H4 (cell line): ENCODE measurements at regions not wholly inside any gene's neighbourhood (a gene's known extent, or its start where the extent isn't known, plus 50 kb on each side); places are given as distances from the start of the nearest gene placed in this dataset.

ENCODE experiments used
- DNase-seq: peaks from one replicate; pipeline ENCODE4 v3.0.0-alpha.2; 2015; ENCODE audit warnings: low spot score

DNA sequence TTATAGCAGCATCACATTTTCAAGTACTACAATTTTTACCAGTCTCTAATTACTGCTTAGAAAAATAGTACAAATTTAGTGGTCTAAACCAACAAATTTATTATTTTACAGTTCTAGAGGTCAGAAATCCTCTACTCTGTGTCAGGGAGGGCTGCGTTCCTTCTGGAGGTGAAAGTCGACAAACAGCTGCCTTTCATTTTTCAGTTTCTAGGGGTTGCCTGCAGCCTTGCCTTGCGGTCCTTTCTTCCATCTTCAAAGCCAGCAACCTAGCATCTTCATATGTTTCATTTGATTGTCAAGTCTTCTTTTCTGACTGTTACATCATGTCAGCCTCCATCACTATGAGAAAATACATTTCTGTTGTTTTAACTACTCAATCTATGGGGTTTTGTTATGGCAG lies 1022.1 kb downstream of the CDH18 start:
- DNase-seq, result no peak

DNA sequence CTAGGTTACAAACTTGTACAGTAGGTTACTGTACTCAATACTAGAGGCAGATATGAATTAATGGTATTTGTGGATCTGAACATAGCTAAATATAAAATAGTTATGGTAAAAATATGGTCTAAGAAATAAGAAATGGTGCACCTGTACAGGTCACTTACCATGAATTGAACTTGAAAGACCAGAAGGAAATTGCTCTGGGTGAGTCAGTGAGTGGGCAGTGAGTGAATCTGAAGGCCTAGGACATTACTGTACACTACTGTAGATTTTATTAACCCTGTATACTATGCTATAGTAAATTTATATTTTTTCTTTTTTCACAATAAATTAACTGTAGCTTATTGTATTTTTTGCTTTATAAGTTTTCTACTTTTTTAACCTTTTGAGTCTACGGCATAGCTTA lies 1020.4 kb downstream of the CDH18 start:
- DNase-seq, result no peak

DNA sequence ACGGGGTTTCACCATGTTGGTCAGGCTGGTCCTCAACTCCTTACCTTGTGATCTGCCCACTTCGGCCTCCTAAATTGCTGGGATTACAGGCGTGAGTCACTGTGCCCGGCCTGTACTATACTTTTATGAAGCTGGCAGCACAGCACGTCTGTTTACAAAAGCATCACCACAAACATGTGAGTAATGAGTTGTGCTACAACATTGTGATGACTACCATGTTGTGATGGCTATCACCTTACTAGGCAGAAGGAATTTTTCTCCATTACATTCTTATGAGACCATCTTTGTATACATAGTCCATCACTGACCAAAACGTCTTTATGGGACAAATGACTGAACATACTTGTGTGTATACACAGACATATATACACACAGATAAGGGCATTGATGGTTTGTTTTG lies 1019.0 kb downstream of the CDH18 start:
- DNase-seq, result peak; percentile 98

DNA sequence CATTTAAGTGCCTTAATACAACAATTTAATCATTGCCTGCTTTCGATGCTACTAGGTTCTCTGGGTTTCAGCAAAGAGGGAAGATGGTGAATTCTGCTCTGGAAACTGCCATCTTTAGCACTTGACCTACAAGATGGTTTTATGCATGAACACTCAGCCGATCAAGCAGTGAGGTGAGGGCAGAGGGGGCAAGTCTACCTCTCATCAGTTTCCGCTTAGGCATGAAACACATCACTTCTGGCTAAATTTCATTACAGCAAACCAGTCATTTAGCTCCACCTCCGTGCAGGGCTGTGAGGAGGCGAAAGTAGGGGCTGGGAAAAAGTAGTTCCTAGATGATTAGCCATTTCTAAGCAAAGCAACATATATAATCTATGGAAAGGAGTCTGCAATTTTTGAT lies 1018.0 kb downstream of the CDH18 start:
- no peak for DNase-seq

DNA sequence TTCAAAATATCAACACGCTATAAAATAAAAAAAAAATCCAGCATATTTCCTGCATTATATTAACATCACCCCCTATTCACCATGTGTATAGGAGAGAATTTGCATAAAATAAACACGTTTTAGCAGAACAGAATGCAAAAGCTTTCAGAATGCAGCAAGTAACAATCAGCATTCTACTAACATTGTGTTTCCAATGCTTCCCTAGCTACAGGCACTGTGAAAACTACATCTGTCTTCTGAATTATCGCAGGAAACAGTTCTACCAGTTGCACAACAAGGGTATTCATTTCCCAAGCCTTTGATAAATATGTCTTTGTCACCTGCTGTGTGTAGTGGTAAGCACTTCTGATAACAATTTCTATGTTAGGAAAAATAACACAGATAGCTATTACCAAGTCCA lies 1015.8 kb downstream of the CDH18 start:
- no peak for DNase-seq

DNA sequence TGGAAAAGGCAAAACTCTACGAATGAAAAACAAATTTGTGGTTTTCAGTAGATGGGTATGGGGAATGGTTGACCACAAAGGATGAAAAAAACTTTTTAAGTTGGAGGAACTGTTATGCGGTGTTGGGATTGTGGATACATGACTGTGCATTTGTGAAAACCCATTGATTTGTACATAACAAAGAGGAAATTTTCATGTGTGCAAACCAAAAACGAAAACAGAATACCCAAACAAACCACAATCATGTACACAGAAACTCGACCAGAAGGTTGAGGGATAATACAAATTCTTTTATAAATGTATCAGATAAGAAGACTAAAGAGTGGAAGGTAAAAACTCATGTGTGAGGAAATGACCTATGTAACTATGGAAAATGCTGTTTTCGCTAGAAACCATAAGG lies 1012.4 kb downstream of the CDH18 start:
- DNase-seq, result peak; percentile 61

DNA sequence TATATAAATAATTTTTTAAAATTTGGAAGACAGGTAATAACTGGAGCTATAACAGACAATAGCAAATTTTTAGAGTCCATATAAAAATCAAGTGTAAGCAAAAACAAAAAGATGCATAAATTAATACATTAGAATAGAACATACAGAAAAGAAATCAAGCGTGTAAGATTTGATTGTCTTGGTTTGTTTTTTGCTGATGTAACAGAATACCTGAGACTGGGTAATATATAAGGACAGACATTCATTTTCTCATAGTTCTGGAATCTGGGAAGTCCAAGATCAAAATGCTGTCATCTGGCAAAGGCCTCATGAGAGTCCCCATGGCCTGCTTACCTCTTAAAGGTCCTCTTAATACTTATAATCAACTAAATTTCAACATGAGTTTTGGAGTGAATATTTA lies 1010.1 kb downstream of the CDH18 start:
- no peak for DNase-seq

DNA sequence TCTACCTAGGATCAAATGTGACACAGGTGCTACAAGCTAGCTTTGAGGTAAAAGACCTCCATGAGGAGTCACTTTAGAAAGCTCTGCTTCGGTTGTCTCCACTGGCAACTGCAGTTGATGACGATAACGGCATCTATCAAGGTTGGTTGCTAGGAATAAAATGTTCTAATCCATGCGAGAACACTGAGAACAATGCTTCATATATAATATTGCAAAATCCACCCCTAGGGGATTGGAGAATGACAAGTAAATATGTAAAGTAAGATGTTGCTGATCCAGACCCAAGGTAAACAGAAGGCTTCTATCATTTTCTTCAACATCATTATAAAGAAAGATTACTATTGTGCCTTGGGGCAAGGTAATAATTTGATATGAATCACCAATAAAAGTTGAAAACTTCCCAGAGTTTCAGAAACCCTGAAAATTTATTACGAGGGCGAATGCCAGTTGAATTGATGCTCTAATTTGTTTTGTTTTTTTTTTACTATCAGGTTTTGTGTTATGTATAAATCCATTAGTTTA lies 1003.4 kb downstream of the CDH18 start:
- DNase-seq, result no peak

DNA sequence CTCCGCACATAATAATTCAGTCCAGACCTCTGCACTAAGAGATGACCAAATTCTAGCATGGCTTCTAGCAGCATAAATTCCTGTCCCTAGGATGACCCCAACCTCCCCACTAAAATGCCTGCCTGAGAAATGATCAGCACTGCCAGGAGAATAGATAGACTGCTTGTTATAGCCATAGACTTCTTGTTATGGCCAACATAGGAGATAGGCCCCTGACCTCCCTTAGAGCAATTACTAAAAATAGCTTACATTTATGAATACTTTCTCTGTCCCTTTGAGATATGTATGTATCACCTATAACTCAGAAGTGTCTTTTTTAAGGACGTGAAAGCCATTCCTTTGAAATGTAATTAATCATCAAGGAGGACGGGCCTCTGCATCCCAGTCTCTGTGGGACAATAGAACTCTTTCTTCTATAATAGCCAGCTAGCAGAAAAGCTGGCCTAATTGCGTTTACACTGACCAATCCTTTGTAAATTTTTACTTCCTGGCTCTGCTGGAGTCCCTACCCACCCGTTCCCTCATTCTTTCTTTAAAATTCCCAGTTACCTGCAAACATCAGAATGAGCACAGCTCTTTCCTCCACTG lies 1002.7 kb downstream of the CDH18 start:
- no peak for DNase-seq

DNA sequence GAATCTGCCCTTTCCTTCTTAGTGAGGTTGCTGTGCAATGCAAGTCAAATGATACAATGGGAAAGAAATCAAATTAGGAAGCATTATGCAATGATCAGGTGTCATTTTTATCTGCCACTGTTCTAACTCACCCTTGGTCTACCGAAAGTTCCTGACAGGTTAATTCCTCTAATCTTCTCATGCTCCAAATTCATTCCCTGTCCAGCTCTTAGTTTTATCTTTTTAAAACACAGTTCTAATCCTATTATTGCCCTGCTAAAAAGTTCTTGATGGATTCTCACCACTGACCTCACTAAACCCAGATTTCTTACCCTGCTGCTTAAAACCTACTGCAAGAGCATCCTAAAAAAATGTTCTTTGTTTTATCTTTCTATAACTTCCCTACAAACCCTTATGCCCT lies 1000.9 kb downstream of the CDH18 start:
- no peak for DNase-seq

DNA sequence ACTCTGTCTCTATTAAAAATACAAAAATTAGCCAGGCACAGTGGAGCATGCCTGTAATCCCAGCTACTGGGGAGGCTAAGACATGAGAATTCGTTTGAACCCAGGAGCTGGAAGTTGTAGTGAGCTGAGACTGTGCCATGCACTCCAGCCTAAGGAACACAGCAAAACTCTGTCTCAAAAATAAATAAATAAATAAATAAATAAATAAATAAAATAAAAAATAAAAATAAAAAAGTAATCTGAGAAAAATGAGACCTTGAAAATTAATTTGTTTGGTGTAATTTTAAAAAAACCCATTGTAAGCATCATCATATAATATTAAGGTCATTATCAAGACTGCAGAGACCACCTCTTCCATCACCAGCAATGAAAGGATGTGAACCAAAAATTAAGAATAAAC lies 997.1 kb downstream of the CDH18 start:
- no peak for DNase-seq

DNA sequence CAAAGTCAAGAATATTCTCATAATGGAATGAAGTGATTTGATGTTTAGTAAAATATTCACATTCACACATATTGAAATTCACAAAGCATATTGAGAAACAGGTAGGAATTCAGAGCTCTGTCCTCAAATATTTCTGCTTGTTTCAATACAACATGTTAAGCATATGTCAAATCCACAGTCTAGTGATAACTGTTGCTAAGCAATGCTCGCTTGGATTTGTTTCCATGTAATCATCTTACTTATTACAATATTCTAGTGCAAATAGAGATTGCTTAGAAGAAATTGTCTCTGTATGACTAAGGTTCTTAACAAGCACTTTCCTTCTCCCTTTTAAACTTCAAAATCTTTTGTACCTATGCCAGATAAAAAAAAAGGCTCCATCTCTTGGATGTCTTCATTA lies 995.7 kb downstream of the CDH18 start:
- DNase-seq, result no peak

DNA sequence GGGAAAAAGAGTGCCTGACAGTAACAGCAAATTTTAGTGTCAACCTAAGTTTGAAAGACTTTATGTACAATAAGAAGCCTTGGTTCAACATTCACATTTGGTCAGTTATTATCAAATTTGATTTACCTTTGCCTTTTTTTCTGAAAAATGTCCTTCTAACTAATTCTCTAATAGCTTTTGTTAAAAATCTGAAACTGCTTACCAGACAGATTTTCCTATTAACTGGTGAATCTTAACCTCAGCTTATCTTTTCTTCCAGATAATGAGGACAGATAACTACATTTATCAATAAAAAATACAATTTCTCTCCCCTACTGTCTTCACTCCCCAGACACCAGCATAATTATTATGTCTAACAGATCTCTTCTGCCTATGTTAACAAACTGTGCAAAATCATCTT lies 988.5 kb downstream of the CDH18 start:
- DNase-seq, result no peak

DNA sequence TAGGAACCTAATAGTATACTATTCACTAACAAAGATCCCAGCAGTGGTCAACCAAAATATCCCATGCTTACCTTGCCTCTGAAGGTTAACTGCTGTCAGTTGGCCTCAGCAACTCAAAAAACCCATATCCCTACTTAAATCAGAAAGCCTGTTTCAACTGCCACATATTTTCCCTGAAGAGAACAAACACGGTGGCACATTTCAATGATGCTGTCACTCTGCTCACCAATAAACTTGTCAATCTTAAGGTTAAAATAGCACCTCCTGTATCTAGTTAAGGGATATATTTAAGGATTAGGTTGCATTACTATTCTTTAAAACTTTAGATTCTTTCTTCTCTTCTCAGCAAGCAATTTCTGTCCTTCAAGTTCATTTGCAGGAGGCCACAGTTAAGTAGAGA lies 986.9 kb downstream of the CDH18 start:
- no peak for DNase-seq

DNA sequence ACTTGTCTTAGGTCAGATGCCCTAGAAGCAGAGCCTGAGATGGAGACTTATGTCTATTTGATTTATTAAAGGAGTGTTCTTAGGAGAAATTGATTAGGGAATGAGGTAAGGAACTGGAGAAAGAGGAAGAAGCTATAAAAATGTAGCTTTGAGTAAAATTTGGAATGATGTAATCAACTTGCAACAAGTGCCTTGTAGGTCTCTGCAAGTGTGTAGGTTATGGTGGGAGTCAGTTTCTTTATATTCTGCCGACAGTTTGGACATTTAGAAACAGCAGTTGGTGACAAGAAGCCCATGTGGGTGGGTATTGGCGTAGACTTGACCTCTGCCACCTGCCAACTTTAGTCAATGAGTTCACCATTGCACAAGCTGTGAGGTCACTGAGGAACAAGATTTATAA lies 986.5 kb downstream of the CDH18 start:
- DNase-seq, result no peak

DNA sequence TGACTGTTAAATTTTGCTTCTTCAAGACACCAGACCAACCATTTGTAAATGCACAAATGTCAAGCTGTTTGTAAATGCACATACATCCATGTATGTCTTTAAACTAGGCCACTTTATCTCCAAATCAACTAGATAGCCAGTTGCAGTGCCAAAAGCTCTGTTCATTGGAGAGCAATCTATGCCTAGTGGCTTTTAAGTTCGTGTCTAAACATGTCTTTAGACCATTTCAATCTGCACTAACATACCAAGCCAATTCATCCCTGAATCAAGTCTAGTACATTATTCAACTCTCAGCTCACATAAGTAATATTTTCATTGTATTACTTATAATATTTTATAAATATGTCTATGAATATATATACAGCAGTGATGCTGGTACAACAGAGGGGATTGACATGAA lies 985.9 kb downstream of the CDH18 start:
- DNase-seq, result no peak

DNA sequence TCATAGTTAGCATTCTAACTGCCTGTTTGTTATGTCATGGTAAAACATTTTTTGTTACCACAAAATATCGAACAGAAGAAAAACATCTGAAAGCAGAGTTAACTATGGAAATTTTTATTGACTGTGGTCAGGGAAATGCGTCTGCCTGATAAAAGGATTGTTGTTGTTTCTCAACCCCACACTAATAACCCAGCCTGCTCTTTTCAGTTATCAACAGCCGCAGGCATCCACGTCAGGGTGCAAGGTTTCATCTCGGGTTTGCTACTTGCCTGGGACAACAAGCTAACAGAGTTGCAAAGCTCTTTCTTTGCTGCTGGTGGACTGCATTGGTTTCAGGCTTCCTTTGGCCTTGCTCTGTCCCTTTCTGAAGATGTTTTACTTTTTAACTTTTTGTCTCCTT lies 969.2 kb downstream of the CDH18 start:
- peak; percentile 70 for DNase-seq

DNA sequence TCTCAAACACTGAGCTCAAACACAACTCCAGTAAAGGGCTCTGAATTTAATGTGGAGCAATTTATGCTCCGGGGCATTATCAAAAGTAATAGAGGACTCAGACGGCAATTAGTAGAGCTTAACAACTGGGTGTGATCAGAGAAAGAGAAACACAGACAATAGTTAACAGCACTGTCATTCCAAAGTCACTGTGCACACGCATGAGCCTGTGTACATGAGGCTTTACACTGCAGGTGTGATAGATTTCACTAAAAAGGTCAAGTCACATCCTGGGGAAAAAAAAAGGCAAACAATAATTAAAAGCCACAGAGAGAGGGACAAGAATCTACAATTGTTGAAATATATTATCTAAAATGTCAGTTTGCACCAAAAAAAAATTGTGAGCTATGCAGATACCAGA lies 956.5 kb downstream of the CDH18 start:
- no peak for DNase-seq

DNA sequence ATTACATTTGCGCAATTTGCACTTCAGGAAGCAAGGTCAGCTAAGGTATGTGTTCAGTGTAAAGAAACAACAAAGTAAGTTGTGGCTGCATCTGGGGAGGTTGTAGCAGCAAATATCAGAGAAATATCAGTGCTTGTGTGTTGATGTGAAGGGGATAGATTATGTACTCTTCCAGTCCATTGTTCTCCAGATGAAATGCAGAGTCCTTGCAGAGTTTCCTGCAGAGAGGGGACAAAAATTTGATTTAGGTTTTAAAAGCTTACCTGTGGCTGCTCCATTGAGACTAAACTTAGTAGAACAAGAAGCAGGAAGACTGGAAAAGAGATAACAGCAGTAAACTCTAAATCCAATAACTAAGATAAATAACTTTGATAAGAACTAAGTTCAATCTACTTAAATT lies 952.2 kb downstream of the CDH18 start:
- no peak for DNase-seq

DNA sequence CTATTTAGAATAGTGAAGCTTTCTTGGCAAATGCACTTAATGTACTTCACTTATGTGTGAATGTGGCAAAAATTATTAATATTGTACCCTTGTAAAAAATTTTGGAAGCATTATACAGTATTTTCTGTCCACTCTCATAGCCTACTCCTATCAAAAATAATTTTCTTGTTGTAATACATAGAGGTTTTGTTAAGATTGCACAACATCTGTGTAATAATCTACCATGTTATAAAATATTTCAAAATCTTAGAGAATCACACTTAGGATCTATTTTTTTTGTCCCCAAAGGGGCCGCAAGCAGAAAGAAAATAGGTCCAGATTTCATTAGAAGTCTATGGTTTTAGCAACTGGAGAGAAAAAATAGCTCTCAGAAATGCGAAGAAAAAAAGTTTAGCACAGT lies 945.9 kb downstream of the CDH18 start:
- no peak for DNase-seq

DNA sequence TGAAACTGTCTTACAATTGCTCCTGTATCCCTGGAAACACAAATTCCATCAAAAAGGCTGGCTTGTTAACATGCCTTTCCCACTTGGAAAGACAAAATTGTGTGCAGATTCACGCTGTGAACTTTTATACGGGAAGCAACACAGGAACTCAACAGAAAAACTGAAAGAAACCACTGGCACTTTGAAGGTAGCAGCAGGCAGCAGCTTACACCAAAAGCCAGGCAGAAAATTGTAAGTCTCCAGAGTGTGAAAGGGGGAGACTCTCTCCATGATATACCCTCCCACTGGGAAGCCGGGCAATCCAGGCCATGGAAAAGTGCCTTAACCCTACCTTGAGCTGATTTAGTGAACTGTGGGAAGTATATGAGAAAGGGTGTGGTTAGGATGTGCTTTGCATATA lies 943.7 kb downstream of the CDH18 start:
- DNase-seq, result no peak

DNA sequence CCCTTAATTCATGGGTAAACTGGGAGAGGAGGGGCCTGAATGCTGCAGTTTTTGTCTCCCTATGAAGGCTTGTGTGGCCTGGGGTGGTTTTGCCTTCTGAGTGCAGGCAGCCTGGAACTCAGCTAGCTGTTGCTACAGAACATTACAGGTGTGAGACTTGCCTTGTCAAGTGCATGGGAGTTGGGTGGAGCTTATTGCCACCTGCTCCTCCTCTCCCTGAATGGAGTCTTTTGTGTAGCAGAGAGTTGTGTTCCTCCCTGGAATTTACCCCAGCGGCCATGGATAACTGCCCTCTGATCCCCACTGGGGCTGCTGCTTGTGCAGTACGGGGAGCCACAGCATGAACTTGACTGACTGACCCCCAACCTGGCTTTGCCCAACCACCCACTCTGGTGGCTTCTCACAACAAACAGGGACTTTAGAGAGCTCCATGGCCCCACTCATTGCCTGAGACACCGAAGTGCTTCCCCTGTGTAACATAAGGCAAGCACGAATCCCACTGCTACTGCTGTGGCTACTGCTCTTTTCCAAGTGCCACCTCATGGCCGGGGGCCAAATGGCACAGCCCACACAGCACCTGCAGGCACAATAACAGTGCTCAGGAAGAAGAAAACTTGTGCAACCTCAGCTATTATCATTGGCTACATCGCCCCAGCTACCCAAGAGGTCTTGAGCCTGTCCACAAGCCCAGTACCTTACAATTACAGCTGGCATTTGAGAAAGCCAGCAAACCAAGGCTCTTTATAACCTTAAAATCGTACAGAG lies 942.9 kb downstream of the CDH18 start:
- DNase-seq, result no peak

DNA sequence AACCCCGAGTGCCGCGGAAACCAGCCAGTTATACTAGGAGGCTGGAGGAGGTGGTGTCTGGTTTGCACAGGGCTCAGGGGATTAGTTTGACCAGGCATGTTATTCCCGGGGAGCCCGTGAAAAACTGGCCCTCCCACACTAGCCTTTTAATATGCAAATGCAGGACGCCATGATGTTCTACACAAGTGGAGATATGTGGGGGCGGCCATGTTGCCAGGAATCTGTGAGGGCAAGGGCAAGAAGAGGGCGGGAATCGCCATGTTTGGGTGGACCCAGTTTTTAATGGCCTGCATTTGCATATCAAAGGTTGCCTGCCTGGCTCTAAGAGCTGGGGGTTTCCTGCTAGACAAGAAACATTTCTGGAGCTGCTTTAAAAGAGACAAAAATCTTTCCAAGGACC lies 940.7 kb downstream of the CDH18 start:
- DNase-seq, result no peak

DNA sequence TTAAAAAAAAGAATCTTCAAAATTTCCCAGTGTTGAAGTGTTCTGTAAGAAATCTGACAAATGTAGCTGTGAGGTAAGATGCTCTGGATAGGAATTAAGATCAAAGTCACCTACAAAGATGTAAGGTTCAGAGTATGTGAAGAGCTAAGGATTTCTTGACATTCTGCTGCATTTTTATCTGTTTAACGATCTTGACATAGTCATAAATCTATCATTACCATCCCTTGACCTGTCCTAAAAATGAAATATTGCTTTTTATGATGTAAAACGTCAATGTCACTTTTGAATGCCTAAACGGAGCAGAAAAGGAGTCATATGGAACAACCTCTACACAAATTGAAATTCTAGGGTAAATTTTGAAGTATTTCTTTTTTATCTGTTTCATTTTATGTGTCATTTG lies 939.3 kb downstream of the CDH18 start:
- no peak for DNase-seq
